GM12874 (cell line): ENCODE measurements at regions not wholly inside any gene's neighbourhood (a gene's known extent, or its start where the extent isn't known, plus 50 kb on each side); places are given as distances from the start of the nearest gene placed in this dataset.

Source experiments
- TF ChIP-seq, protein P1 (sequence below): IDR thresholded peaks from 2 replicates; pipeline ENCODE4 v1.5.1; 2011; ENCODE audit warnings: low read depth, mild to moderate bottlenecking, control low read depth, low read length, moderate library complexity; ENCODE audit not compliant: insufficient read depth

DNA sequence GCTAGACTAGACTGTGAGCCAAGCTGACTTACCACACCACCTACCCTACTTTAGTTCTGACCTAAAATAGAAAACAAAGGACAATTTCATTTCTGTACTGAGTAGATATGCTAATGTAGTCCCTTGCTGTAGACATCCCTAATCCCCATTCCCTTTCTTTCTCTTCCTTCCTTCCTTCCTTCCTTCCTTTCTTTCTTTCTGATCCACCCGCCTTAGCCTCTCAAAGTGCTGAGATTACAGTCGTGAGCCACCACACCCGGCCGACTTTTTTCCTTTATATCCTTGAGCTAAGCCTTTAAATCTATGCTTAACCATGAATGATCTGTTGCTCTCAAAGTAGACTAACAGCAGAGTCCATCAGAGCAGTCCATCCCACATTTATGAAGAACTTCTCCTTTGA lies 465.0 kb downstream of the SLITRK6 start:
- TF ChIP-seq, protein P1, sequence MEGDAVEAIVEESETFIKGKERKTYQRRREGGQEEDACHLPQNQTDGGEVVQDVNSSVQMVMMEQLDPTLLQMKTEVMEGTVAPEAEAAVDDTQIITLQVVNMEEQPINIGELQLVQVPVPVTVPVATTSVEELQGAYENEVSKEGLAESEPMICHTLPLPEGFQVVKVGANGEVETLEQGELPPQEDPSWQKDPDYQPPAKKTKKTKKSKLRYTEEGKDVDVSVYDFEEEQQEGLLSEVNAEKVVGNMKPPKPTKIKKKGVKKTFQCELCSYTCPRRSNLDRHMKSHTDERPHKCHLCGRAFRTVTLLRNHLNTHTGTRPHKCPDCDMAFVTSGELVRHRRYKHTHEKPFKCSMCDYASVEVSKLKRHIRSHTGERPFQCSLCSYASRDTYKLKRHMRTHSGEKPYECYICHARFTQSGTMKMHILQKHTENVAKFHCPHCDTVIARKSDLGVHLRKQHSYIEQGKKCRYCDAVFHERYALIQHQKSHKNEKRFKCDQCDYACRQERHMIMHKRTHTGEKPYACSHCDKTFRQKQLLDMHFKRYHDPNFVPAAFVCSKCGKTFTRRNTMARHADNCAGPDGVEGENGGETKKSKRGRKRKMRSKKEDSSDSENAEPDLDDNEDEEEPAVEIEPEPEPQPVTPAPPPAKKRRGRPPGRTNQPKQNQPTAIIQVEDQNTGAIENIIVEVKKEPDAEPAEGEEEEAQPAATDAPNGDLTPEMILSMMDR, result no peak

DNA sequence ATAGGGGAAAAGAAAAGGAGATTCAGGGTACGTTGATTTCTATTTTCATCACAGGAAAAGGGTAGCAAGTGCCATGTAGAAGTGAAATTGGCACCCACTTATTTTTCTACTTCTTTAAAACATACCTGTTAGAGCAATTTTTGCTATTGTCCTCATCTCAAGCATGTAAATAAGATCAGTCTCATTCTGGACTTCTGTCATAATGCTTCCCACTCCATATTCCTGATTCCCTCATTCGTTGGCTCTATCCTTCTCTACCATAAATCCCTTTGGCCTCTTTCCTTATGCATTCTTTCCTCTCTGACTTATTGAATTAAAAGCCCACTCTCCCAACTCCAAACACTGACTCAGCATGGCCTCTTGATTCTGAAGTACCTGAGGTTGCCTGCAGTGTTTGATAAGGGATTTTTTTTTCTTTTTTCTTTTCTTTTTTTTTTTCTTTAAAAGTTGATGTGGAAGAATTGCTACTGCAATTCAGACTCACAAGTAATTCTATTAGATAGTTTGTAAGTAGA lies 465.7 kb downstream of the SLITRK6 start:
- TF ChIP-seq, protein P1, result no peak

DNA sequence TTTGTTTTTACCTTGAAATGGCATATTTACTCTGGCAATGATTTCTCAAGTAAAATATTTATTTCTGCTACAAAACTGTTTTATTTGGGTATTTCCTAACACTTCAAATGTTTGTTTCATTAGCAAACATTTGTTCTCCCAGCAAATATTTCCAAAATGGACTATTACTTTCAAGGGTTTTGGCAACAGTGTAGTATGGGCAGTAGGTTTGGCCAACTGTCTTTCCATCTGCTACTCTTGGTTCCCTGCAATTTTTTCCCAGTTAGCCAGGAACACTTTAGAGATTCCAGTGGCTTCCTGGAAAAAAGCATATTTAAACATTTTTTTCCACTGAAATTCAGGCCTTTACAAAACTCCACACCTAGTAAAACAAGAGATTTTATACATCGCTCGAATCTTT lies 466.6 kb downstream of the SLITRK6 start:
- TF ChIP-seq, protein P1, result no peak

DNA sequence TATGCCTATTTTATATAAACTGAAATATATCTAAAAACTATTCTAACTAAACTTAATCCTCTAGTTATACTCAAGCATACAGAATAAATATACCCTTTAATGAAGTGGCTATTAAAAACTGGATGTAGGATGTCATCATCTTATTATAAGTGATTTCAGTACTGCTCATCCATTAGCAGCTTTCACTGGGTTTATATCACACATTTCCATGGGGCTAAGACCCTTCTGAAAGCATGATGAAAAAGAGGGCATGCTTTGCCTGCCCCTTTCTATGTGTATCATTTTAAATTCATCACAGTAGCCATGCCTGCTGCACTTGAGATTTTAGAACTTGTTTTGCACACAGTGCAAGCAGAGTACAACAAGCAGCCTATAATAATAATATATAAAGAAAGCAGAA lies 477.5 kb downstream of the SLITRK6 start:
- TF ChIP-seq, protein P1, result no peak

DNA sequence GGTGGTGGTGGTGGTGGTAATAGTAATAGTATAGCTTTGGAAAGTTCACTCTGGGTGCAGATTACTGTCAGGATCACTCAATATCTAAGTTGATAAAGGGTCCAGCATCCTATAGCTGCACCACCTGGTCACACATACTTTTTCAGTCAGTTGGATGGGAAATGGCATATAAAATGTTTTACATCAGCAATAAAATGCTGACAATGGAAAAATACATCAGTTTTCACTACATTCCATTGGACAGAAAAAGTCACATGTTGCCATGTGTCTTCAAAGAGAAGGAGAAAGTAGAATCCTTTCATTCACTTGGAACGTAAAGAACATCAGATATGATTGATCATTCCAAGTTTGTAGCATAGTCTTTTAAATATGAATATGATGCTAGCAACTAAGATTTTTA lies 481.4 kb downstream of the SLITRK6 start:
- TF ChIP-seq, protein P1, result no peak

DNA sequence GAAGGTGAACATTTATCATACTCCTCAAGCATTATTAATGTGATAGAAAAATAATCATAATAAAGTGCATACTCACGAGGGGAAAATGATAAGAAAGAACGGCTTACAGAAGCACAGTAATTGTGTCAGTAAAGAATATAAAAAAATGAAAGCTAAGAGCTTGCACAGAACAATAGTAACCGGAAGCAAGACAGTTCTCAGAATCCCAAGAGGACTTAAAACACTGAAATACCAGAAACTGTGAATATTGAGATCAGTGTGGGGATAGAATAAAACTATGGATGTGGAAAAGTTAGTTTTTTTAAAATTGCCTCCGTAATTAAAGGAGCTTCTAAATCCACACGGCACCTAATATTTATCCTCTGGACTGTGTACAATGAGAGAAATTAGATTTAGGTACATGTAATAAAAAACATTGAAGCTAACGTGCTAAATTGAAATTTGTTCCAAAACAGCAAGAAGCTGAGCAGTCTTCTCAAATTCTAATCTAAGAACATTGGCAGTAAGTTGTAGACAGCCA lies 482.7 kb downstream of the SLITRK6 start:
- TF ChIP-seq, protein P1, result no peak

DNA sequence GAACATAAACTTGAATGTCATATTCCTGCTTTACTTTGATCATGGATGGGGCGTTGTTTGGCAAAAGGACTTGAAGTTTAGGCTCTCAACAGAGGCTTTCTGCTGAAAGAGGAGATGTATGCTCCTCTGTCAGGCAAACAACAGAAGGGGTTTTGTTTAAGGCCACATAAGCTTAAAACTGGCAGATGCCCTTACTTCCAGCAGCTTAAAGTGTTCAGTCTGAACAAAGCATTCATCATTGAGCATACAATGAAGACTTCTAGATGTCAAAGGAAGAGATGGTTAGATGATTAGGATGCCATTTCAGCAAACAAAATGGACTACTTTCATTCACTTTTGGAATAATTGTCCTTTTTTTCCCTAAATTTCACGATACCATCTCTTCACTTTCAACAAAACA lies 484.5 kb downstream of the SLITRK6 start:
- TF ChIP-seq, protein P1, result no peak
